Astrocyte of the spinal cord (primary cell): ENCODE measurements at regions not wholly inside any gene's neighbourhood (a gene's known extent, or its start where the extent isn't known, plus 50 kb on each side); places are given as distances from the start of the nearest gene placed in this dataset.

Experiments used
- DNase-seq: peaks from one replicate; pipeline ENCODE4 v3.0.0; 2011; ENCODE audit warnings: low read depth, low spot score
- H3K4me3 ChIP-seq: 2 replicates; pipeline ENCODE4 v1.5.1; 2011; ENCODE audit warnings: low read depth, mild to moderate bottlenecking, low read length, moderate library complexity
- CTCF ChIP-seq: IDR thresholded peaks from 2 replicates; pipeline ENCODE4 v1.5.1; 2012; ENCODE audit warnings: low read depth, mild to moderate bottlenecking, low read length, inconsistent platforms
- in situ Hi-C: cut with HindIII; loops from 2 replicates; pipeline ENCODE4 v1.10.0; 2017; ENCODE audit warnings: low sequenced_read_pairs

GRCh38 chr5:71884926-71885325 is 165.9 kb downstream of the CARTPT start:
- no peak for TF ChIP-seq CTCF
- in situ Hi-C loops: no loop called here
- DNase-seq: no peak
- H3K4me3 ChIP-seq: no peak overlapping the region

DNA sequence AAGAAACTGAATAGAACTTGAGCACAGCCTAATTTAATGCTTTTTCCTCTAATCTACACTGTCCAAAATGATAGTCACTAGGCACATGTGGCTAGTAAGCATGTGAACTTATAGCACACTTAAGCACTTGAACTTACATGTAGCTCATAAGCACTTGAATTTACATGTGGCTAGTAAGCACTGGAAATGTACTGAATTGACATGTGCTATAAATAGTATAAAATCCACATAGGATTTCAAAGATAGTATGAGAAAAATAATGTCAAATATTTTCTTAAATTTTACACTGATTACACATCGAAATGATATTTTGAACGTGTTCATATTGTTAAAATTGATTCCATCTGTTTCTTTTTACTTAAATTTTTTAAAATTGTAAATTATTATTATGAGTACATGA is 167.3 kb downstream of the CARTPT start:
- H3K4me3 ChIP-seq: no peak overlapping the region
- in situ Hi-C loops: no loop called here
- no peak for TF ChIP-seq CTCF
- no peak for DNase-seq

GRCh38 chr5:71887680-71888079 is 168.6 kb downstream of the CARTPT start:
- no peak for TF ChIP-seq CTCF
- H3K4me3 ChIP-seq: no peak overlapping the region
- in situ Hi-C loops: no loop called here
- peak; percentile 86 for DNase-seq

- no peak for DNase-seq
- in situ Hi-C loops: no loop called here
- TF ChIP-seq CTCF: no peak
- H3K4me3 ChIP-seq: no peak overlapping the region
Measured at GRCh38 chr5:71891406-71891805, 172.3 kb downstream of the CARTPT start.

- TF ChIP-seq CTCF: no peak
- in situ Hi-C loops: no loop called here
- no peak overlapping the region for H3K4me3 ChIP-seq
- DNase-seq: no peak
Measured at GRCh38 chr5:71891856-71892255, 172.8 kb downstream of the CARTPT start.

GRCh38 chr5:71892641-71893365 is 173.7 kb downstream of the CARTPT start:
- no peak for DNase-seq
- H3K4me3 ChIP-seq: no peak overlapping the region
- no peak for TF ChIP-seq CTCF
- in situ Hi-C loops: no loop called here

GRCh38 chr5:71893451-71893850 is 174.4 kb downstream of the CARTPT start:
- in situ Hi-C loops: no loop called here
- no peak for DNase-seq
- H3K4me3 ChIP-seq: no peak overlapping the region
- TF ChIP-seq CTCF: no peak
